SK-N-SH (cell line): ENCODE measurements at regions not wholly inside any gene's neighbourhood (a gene's known extent, or its start where the extent isn't known, plus 50 kb on each side); places are given as distances from the start of the nearest gene placed in this dataset.

Experiments
- CTCF ChIA-PET: fragments of 300-600, 350-600 bp; formaldehyde crosslinking; extraction: SDS; loops from one replicate; lab custom pipeline; 2021; lab: Yijun Ruan, JAX
- POLR2A ChIA-PET: fragments of 350-600 bp; sonication (Branson Sonifier 250); formaldehyde crosslinking; extraction: SDS; loops from one replicate; lab custom pipeline; 2020; ENCODE audit warnings: antibody characterized with exemption, inconsistent platforms; lab: Yijun Ruan, JAX
- DNase-seq: peaks from one replicate; pipeline ENCODE4 v3.0.0; 2012
- H2AFZ ChIP-seq: fragments of 200-600 bp; sonication (generic); 2 replicates; pipeline ENCODE4 v1.8.1; 2016; ENCODE audit warnings: antibody characterized with exemption, mild to moderate bottlenecking, low read depth
- H3F3A ChIP-seq: fragments of 200-600 bp; sonication (generic); replicated peaks from 2 replicates; pipeline ENCODE3; 2016; ENCODE audit warnings: antibody characterized with exemption, mild to moderate bottlenecking; ENCODE audit not compliant: insufficient read depth
- H3K27ac ChIP-seq, 2 experiments: fragments of 200-500 bp in 1 of 2; fragments of 200-600 bp in 1 of 2; sonication (Bioruptor generic) in 1 of 2; sonication (generic), shearing (Covaris generic) in 1 of 2; 2 replicates each; pipeline versions ENCODE4 v1.5.1 to v1.6.1; 2014 to 2016; ENCODE audit warnings: low read depth in 2 of 2, inconsistent platforms in 1 of 2, low read length in 1 of 2, mild to moderate bottlenecking in 1 of 2, mixed read lengths in 1 of 2
- H3K27me3 ChIP-seq: fragments of 200-600 bp; sonication (generic), shearing (Covaris generic); 2 replicates; pipeline ENCODE4 v1.6.1; 2016; ENCODE audit warnings: mixed run types; ENCODE audit not compliant: insufficient read depth
- H3K36me3 ChIP-seq, 2 experiments: fragments of 200-500 bp in 1 of 2; fragments of 200-600 bp in 1 of 2; sonication (Bioruptor generic) in 1 of 2; sonication (generic) in 1 of 2; replicated peaks in 1 of 2; 2 replicates each; pipeline versions ENCODE3 to v1.5.1; 2014 to 2016; ENCODE audit warnings: low read length in 1 of 2, mild to moderate bottlenecking in 1 of 2; ENCODE audit not compliant: insufficient read depth in 2 of 2, control insufficient read depth in 1 of 2
- H3K4me1 ChIP-seq, 2 experiments: fragments of 200-500 bp in 1 of 2; fragments of 200-600 bp in 1 of 2; sonication (Bioruptor generic) in 1 of 2; sonication (generic), shearing (Covaris generic) in 1 of 2; 2 replicates each; pipeline versions ENCODE4 v1.5.1 to v1.6.1; 2014 to 2016; ENCODE audit warnings: low read depth in 1 of 2, low read length in 1 of 2, mixed run types in 1 of 2; ENCODE audit not compliant: insufficient read depth in 2 of 2, control insufficient read depth in 1 of 2
- H3K4me2 ChIP-seq: fragments of 200-600 bp; sonication (generic), shearing (Covaris generic); 2 replicates; pipeline ENCODE4 v1.6.1; 2017; ENCODE audit warnings: mixed run types
- H3K4me3 ChIP-seq, 2 experiments: fragments of 200-500 bp in 1 of 2; fragments of 200-600 bp in 1 of 2; sonication (Bioruptor generic) in 1 of 2; sonication (generic), shearing (Covaris generic) in 1 of 2; 2 replicates each; pipeline versions ENCODE4 v1.5.1 to v1.8.1; 2014 to 2016; ENCODE audit warnings: low read depth in 2 of 2, inconsistent platforms in 1 of 2, low read length in 1 of 2, mild to moderate bottlenecking in 1 of 2, mixed read lengths in 1 of 2, moderate library complexity in 1 of 2
- H3K79me2 ChIP-seq: fragments of 200-600 bp; sonication (generic); 2 replicates; pipeline ENCODE4 v1.8.1; 2017; ENCODE audit warnings: mild to moderate bottlenecking; ENCODE audit not compliant: insufficient read depth
- H3K9ac ChIP-seq: fragments of 200-600 bp; sonication (generic); 2 replicates; pipeline ENCODE4 v1.6.1; 2017; ENCODE audit warnings: mixed run types
- H3K9me2 ChIP-seq: fragments of 200-600 bp; sonication (generic); 2 replicates; pipeline ENCODE4 v1.6.1; 2017; ENCODE audit warnings: mixed run types
- H3K9me3 ChIP-seq: fragments of 200-600 bp; sonication (generic); 2 replicates; pipeline ENCODE4 v1.6.1; 2017; ENCODE audit warnings: mixed run types, mild to moderate bottlenecking, moderate library complexity
- H4K20me1 ChIP-seq: fragments of 200-600 bp; sonication (generic); 2 replicates; pipeline ENCODE4 v1.6.1; 2017; ENCODE audit warnings: mild to moderate bottlenecking, mixed run types; ENCODE audit not compliant: insufficient read depth
- CHD2 ChIP-seq: fragments of 150-350 bp; IDR thresholded peaks from 2 replicates; pipeline ENCODE4 v1.6.1; 2018; ENCODE audit warnings: low read length; ENCODE audit not compliant: partially characterized antibody
- EP300 ChIP-seq, 2 experiments: IDR thresholded peaks; 2 replicates each; pipeline versions ENCODE4 v1.4.0 to v1.6.1; 2012; ENCODE audit warnings: borderline replicate concordance in 1 of 2, low read depth in 1 of 2, low read length in 1 of 2
- FOXJ3 ChIP-seq: sonication (generic); formaldehyde crosslinking; IDR thresholded peaks from 2 replicates; pipeline ENCODE4 v1.5.1; 2020; ENCODE audit warnings: mild to moderate bottlenecking, missing genetic modification reagents
- FOXM1 ChIP-seq: IDR thresholded peaks from 2 replicates; pipeline ENCODE4 v1.4.0; 2012; ENCODE audit warnings: low read depth, mild to moderate bottlenecking
- JUND ChIP-seq: IDR thresholded peaks from 2 replicates; pipeline ENCODE4 v1.4.0; 2012
- MEF2A ChIP-seq: IDR thresholded peaks from 2 replicates; pipeline ENCODE4 v1.4.0; 2012; ENCODE audit warnings: low read depth, borderline replicate concordance
- NRF1 ChIP-seq: IDR thresholded peaks from 2 replicates; pipeline ENCODE4 v1.6.1; 2012; ENCODE audit warnings: low read depth, mild to moderate bottlenecking, low read length
- USF1 ChIP-seq: IDR thresholded peaks from 2 replicates; pipeline ENCODE4 v1.4.0; 2012; ENCODE audit warnings: low read depth, borderline replicate concordance
- ZBTB33 ChIP-seq: IDR thresholded peaks from 2 replicates; pipeline ENCODE4 v1.4.0; 2012; ENCODE audit warnings: low read depth, borderline replicate concordance
- WGBS: methylation state at CpG from one replicate; pipeline ENCODE4 v1.1.6; 2017; ENCODE audit warnings: low lambda C conversion rate; 5-methylcytosine and 5-hydroxymethylcytosine counted together

- no peak for DNase-seq
- Histone ChIP-seq H3K9me3 (no peaks in the 10 kb centered on the region), H2AFZ (no peak overlapping the region), H3K27me3 (no peaks in the 10 kb centered on the region; the same call in 1 of the 2 replicates), H3K79me2 (no peaks in the 10 kb centered on the region), H3K4me2 (no peak overlapping the region), H3F3A (no peaks in the 10 kb centered on the region), H3K4me1 (peaks cover 0 to 68% of the 10 kb centered on the region in 2 experiments; a peak in 2 of 4 replicates), H3K9ac (no peak overlapping the region), H3K36me3 (no peaks in the 10 kb centered on the region), H3K27ac (peak overlapping the region in 1 of 2 experiments; percentile 90; a peak in 2 of 4 replicates), H3K4me3 (no peak overlapping the region), H4K20me1 (no peaks in the 10 kb centered on the region), H3K9me2 (no peaks in the 10 kb centered on the region)
- ChIA-PET CTCF (interaction anchor here (0.7 to 2.3 kb wide), 4 partner anchors 11 to 87 kb away, joined by 3 to 8 read pairs (median 3); no protein-coding TSS in a partner anchor), POLR2A (no interaction called here)
- WGBS: 49% methylated on average over 5 of the region's 6 CpGs
- TF ChIP-seq FOXM1: no peak
These were observed 124.7 kb upstream of the ZBTB40 start for GRCh38 chr1:22326931-22327330.

GRCh38 chr1:22327411-22327810 lies 124.2 kb upstream of the ZBTB40 start:
- Histone ChIP-seq H3K4me3 (no peak overlapping the region), H3K36me3 (no peaks in the 10 kb centered on the region), H3F3A (no peaks in the 10 kb centered on the region), H3K4me1 (peaks cover 0 to 68% of the 10 kb centered on the region in 2 experiments; a peak in 2 of 4 replicates), H3K27ac (peak overlapping the region in 1 of 2 experiments; percentile 96; a peak in 2 of 4 replicates), H3K9me2 (no peaks in the 10 kb centered on the region), H3K27me3 (no peaks in the 10 kb centered on the region; the same call in 1 of the 2 replicates), H2AFZ (no peak overlapping the region), H3K9me3 (no peaks in the 10 kb centered on the region), H3K79me2 (no peaks in the 10 kb centered on the region), H4K20me1 (no peaks in the 10 kb centered on the region), H3K9ac (no peak overlapping the region), H3K4me2 (no peak overlapping the region)
- 62% methylated on average over 8 of the region's 8 CpGs for whole genome bisulfite sequencing
- ChIA-PET POLR2A (no interaction called here), CTCF (interaction anchor here (0.7 to 2.3 kb wide), 5 partner anchors 11 to 195 kb away, joined by 3 to 8 read pairs (median 3); no protein-coding TSS in a partner anchor)
- TF ChIP-seq ZBTB33 (no peak), CHD2 (no peak), EP300 (IDR thresholded peaks at IDR 0.05; ENCODE audit: borderline replicate concordance in 1 of 2, low read depth in 1 of 2, low read length in 1 of 2) (no peak), MEF2A (no peak), NRF1 (no peak), FOXJ3 (no peak), USF1 (no peak), JUND (no peak)
- DNase-seq: no peak
